Mammary epithelial cell (primary cell): ENCODE measurements at regions not wholly inside any gene's neighbourhood (a gene's known extent, or its start where the extent isn't known, plus 50 kb on each side); places are given as distances from the start of the nearest gene placed in this dataset.

Experiments used
- CTCF ChIP-seq, 2 donors: IDR thresholded peaks in 1 of 2; conservative IDR thresholded peaks in 1 of 2; 2 replicates each; pipeline ENCODE4 v1.5.1; 2011 to 2012; ENCODE audit warnings: inconsistent platforms in 2 of 2, low read length in 2 of 2, mild to moderate bottlenecking in 2 of 2, control low read depth in 1 of 2, low read depth in 1 of 2; ENCODE audit not compliant: insufficient read depth in 1 of 2; ENCODE audit errors: extremely low read depth in 1 of 2
- EZH2 ChIP-seq: IDR thresholded peaks from 2 replicates; pipeline ENCODE4 v1.6.1; 2012; ENCODE audit warnings: low read length, inconsistent platforms, borderline replicate concordance

DNA sequence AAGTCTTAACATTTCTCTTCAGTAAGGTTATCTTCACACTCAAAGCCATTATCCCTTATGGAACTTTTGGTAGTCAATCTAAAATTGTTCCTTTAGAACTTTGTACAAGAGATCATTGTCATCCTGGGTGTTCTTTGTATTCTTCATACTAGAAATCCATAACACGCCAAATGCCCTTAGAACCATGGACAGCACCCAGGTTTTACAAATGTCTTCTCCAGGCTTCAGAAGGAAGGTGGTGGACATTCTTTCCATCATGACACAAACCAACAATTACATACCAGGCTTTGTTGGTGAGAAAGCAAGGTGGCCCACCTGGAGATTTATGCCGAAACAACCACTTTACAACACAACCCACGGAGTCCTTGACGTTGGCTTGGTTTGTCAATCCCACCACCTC lies 365.6 kb upstream of the TBX3 start:
- TF ChIP-seq EZH2: no peak
- TF ChIP-seq CTCF (conservative IDR thresholded peaks at IDR 0.05 in 1 of 2, IDR thresholded peaks at IDR 0.05 in 1 of 2; ENCODE audit: extremely low read depth in 1 of 2, insufficient read depth in 1 of 2, low read depth in 1 of 2, low read length in 2 of 2): no peak
